DMS 273 (cell line): ENCODE measurements at regions not wholly inside any gene's neighbourhood (a gene's known extent, or its start where the extent isn't known, plus 50 kb on each side); places are given as distances from the start of the nearest gene placed in this dataset.

Experiments
- DNase-seq: peaks from one replicate; lab custom pipeline; 2025; ENCODE audit not compliant: unreplicated experiment; lab: John Stamatoyannopoulos, UW

DNA sequence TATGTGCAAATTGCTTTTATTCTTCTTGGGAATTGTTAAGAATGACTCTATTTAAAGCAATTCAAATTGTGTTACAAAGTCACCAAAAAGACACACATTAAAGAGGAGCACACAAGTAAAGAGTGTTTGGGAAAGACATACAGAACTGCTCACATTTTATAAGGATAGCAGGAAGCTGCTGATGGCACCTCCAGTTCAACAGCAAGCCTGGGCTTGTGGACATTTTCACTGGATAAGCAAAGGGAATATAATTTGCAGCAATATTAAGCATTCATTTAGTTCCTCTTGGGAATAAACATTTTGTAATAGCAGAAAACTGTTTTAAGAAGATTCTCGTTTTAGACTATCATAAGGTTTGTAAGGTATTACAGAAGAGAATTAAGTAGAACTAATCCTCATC is 1271.9 kb downstream of the ZPLD1 start:
- DNase-seq, result no peak

DNA sequence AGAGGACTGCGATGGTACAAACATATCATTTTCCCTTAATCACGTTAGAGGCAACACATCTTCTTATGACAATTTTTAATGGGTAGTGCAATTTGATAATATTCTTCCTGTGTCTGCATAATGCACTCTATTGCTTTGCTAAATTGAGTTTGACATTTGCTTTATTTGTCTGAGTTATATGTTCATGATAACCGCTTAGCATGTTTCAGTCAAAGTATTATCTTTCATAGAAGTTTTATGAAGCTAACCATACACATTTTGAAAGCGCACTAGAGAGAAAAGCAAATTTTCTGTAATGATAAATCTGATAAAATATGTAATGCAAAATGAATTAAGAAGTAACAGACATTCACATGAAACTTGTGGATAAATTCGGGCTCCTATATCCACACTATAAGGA is 1276.9 kb downstream of the ZPLD1 start:
- DNase-seq, result no peak

DNA sequence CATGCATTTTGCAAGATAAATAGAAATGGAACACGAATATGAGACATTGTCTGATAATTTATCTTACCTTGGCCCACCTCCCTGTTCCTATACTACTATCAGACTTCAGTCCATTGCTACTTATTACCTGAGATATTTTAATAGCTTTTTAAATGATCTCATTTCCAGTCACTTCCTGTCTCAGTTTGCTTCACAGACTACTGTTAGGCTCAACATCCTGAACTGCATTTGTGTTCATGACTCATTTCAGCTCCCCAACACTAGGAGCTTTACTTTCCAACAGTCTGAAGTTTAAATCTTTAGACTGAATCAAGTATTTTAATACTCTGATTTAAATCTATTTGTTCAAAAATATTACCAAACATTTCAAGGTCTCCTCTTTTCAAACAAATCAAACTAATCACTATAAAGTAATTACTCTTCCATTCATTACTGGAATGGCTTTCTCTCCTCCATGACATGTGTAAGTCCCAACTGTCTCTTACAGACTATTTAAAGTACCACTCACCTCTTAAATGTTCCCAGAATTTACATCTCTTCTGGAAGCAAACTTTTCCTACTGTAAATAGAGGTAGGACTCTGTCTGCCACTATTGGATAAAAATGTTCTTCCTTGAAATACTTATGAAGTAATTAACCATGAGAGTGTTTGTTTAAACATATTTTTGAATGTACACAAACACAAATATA is 1277.6 kb downstream of the ZPLD1 start:
- DNase-seq, result no peak

DNA sequence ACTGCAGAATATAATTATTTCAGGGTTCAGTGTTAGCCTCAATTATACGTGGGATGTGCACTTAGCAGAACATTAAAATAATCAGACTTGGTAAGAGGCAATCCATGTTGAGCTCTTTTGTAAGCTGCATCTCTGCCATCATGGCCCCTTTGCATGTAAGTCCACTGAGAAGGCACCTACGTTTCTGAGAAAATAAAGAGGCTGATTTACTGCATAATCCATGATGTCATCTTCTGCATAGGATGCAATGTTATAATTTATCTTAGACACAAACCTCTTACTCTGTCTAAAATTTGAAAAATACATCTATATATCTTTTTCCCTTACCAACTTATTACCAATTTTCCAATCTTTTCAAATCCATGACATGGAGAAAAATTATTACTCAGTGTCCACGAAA is 1294.7 kb downstream of the ZPLD1 start:
- DNase-seq, result no peak

DNA sequence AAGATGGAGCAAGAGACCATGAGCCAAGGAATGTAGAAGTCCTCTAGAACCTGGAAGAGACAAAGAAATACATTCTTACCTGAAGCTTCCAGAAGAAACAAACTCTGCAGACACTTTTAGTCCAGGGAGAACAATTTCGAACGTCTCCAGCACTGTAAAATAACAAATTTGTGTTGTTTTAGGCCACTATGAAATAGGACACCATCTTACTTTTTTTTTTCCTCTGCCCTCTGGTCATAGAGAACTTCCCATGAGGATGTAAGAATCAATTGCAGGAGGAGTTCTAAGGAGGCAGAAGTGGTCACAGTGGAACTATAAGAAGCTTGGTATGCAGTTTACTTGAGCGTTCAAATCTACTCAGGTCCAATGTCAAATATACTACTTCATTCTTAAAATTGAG is 1295.9 kb downstream of the ZPLD1 start:
- no peak for DNase-seq

DNA sequence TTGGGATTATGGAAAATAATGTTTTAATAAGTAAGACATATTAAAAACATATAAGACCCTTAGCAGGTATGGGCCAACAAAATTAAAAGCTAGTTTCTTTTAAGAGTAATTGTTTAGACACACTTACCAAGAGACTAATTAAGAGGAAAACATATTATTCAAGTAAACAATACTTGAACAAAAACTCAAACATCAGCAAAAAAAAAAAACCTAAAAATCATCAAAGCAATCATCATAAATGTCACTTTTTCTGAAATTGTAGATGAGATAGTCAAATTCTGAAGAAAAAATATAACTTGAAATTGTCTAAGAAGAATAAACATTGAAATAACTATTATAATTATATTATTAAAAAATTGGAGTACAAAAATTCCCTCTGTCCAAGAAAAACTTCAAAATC is 1318.2 kb downstream of the ZPLD1 start:
- no peak for DNase-seq

DNA sequence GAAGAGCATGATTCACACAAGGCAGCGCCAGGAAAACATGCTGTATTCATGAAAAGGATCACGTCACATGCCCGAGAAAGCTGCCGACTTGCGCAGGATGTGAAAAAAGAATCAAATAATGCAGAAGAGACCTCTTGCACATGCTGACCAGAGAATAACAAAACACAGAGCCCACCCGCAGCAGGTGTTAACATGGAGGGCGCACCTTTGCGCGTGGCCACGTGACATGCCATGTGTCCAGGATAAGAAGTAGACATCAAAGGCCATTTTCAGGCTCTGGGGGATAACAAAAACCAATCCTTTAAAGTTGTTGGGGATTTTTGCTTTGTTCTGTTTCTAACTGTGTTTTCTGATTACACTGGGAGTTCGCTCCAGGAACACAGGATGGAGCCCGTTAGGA is 1332.8 kb downstream of the ZPLD1 start:
- no peak for DNase-seq

DNA sequence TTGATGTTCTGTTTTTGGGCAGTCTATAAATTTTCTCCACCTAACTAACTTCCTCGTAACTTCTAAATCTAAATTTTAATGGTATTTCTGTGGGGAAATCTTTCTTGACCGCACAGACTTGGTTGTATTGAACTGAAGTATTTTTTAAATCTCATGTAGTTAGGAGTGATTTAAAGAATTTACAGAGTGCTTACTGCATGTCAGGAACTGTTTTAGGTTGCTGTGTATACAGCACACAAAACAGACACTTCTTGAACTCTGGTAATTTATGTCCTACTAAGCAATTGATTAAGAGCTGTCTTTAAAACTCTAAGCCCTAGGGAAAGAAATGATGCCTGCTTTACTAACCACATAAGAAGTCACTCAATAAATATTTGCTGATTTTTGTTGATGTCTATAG is 1350.2 kb downstream of the ZPLD1 start:
- no peak for DNase-seq

DNA sequence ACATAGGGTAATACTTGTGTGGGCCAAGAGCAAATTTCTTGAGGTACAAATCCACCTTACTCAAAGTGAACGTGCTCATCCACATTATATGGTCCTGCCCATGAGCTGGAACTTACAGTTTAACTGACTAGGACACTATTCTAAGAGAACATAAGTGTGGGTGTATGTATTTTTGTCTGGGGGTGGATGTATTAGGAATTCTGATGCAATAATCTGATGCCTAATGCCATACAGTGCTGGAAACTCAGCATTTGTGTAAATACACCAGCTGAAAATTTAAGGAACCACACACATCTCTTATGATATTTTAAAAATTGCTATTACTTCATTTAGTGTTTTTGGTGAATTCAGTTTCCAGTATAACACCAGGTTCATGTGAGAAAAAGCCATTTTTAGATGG is 1350.7 kb downstream of the ZPLD1 start:
- no peak for DNase-seq

DNA sequence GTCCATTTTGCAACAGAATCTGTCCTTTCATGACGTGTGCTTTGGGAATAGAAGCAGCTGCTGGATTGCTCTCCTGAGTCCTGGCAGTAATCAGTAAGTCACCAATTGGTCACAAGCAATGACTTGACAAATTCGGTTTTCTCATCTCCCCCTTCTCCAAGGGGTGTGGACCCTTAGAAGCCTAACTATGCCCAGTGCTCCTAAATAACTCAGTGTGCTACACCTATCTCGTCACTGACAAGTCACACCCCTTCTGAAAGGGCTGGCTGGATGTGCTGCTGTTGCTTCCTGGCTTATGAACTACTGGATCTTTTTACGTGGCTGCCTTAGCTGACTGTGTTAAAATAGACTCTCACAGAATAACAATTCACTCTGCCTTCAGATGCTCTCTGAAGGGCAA is 1351.5 kb downstream of the ZPLD1 start:
- no peak for DNase-seq

DNA sequence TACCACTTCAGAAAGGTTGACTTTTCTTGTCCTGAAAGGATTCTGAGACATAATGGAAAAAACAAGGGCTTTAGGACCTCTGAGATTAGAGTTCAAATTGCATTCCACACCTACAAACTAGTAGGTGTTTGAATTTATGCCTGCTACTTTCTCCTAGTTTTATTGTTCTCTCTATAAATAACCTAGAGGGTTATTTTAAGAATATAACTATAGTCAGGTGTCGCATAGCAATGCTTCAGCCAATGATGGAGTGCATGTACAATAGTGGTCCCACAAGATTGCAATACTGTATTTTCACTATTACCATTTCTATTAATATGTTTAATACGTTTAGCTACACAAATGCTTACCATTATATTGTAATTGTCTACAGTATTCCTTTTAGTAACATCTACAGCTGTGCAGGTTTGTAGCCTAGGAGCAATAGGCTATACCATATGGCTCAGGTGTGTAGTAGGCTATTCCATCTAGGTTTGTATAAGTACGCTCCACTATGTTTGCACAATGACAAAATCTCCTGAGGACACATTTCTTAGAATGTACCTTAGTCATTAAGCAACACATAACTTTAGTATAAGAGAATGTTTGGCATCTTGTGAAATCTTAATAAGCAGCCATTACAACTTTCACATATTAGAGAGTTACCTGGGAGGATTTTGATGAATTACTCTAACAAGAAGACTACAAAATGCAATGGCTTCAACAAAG is 1352.5 kb downstream of the ZPLD1 start:
- DNase-seq, result no peak

DNA sequence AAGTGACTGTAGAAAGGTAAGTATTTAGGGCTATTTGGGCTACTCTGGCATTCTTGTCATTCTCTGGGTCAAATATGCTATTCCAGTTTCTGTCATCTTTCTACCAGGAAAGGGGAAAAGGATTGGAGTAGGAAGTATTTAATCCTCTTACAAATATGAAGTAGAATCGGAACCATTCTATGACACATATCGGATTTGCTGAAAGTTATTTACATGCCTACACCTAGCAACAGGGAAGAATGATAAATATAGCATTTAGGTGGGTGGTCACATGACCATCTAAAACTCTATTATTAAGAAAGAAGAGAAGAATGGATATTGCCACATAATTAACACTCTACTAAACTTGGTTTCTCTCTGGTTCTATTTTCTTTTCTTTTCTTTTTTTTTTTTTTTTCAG is 1353.1 kb downstream of the ZPLD1 start:
- no peak for DNase-seq

DNA sequence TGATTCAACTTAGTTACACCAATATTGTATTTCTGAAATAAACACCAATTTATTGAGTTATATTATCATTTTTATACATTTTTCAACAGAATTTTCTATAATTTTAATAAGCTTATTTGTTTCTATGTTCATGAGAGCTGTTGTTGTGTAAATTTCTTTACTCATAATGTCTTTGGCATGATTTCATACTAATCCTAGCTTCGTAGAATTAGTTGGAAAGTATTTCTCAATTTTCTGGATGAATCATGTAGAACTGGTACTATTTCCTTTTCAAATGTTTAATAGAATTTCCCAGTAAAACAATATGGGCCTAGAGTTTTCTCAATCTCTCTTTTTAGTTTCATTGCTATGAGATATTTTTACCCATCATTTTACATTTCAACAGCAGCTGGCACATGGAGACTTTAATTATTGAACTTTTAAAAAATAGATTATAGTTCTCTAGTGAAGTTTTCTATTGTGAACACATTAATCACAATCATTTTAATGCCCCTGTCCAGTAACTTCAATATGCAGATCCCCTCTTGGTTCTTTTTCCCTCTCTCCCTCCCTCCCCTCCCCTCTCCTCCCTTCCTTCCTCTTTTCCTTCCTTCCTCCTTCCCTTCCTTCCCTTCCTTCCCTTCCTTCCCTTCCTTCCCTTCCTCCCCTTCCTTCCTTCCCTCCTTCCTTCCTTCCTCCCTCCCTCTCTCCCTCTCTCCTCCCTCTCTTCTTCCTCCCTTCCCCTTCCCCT is 1357.1 kb downstream of the ZPLD1 start:
- DNase-seq, result no peak

DNA sequence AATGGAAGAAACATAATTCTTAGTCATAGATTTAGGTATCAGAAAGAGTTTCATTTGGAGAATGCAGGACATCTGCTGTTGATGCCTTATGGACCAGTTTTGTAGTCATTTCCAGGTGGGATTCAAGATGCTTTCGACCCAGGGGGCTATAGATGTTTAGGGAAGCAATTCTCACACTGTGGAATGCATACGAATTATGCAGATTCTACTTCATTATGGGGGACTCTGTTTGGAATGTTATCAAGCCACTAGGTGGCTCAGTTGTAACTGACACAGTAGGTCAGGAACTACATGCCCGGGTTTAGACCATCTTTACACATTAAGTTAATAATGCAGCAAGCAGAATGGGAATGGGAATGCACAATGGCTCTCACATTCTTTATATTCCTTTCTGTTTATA is 1359.8 kb downstream of the ZPLD1 start:
- DNase-seq, result peak; percentile 36

DNA sequence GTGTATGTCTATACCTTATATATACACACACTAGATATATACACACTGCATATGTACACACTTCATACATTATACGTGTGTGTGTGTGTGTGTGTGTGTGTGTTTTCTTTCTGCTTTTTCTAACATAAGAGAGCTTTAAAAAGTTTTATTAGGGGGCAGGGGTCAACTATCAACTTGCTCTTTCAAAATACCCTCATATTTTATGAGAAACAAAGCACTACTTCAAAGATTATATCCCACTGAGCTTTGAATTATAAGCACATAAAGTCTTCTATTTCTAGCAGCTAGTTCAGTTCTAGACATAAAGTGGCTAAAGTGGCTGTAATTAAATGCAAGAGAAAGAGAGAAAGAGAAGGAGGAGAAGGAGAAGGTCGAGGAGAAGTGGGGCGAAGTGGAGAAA is 1361.3 kb downstream of the ZPLD1 start:
- no peak for DNase-seq

DNA sequence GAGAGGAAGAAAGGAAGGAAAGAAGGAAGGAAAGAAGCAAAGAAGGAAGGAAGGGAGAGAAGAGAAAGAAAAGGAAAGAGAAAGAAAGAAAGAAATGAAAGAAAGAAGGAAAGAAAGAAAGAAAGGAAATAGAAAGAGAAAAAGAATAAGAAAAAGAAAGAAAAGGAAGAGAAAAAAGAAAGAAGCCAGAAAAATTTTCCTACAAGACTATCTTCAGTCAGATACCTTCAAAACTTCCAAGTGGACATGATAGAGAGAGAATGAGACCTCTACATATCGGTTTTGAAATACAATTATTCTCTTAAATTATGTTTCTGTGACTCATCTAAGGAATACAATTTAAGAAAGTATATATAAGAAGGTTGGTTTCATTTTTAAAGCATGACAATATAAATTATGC is 1369.0 kb downstream of the ZPLD1 start:
- DNase-seq, result no peak

DNA sequence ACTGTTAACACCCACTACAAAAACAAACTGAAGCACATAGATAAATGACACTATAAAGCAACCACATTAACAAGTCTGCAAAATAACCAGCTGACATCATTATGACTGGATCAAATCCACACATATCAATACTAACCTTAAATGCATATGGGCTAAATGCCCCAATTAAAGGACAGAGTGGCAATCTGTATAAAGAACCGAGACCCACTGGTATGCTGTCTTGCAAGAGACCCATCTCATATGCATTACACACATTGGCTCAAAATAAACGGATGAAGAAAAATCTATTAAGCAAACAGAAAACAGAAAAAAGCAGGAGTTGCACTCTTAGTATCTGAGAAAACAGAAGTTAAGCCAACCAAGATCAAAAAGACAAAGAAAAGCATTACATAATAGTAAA is 1375.4 kb downstream of the ZPLD1 start:
- DNase-seq, result no peak

DNA sequence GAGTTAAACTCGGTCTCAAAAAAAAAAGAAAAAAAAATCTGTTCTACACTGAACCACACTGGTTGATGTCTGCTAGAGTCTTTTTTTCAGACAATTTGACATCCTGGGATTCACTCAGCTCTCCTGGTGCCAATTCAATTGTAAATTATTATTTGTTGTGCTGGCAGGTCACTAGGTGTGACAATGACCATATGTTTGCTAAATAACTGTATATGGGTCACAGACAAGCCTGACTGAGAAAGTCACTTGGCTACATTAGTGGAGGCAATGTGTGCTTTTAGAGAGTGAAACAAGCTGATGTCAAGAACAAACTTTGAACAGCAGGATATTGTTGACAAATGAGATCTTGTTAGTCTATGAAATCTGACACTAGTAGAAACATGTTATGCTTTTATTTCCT is 1379.1 kb downstream of the ZPLD1 start:
- DNase-seq, result no peak

DNA sequence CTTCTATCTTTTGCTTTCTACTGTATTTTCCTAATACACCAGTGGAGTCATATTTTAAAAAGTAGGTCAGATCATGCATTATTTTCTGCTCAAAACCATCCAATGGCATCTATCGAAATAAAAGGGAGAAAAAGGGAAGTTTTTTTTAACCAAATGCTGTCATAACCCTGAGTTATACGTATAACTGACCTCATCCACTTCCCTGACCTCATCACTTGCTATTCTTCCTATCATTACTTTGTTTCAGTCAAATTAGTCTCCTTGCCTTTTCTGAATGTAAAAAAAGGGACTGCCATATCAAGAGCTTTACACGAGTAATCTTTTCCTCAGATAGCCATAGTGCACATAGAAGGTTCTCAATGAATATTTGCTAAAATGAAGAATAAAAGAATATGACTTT is 1383.6 kb downstream of the ZPLD1 start:
- no peak for DNase-seq

DNA sequence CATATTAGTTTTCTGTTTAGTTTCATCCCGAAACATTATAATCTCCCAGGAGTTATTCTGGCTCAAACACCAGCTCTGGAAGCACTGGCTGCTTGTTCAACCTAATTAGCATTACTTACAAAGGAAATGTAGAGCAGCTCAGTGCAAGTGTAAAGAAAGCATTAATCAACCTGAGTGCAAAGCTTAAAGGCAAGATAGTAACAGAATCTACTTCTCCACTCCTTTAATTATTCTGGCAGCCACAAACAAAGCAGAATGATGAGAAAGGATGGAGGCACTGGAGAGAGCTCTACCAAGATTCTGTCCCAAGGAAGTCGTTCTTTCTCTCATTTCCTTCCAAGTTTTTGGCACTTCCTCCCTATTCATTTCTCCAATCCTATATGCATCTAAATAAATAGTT is 1384.0 kb downstream of the ZPLD1 start:
- no peak for DNase-seq

DNA sequence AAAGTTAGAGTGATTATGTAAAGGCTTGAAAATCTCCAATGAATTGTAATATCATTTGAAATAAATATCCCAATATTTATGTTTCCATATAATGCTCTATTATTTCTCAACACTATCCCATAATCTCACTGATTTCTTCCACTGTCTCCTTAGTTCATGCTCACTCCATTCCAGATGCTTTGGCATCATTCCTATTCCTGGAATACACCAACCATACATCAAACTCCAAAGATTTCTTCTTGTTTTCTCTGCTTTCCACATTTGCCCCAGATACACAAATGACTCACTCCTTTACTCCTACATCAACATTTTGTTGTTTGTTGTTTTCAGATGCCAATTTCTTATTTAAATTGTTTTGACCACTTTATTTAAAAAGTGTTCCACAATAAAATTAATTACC is 1390.8 kb downstream of the ZPLD1 start:
- DNase-seq, result no peak

DNA sequence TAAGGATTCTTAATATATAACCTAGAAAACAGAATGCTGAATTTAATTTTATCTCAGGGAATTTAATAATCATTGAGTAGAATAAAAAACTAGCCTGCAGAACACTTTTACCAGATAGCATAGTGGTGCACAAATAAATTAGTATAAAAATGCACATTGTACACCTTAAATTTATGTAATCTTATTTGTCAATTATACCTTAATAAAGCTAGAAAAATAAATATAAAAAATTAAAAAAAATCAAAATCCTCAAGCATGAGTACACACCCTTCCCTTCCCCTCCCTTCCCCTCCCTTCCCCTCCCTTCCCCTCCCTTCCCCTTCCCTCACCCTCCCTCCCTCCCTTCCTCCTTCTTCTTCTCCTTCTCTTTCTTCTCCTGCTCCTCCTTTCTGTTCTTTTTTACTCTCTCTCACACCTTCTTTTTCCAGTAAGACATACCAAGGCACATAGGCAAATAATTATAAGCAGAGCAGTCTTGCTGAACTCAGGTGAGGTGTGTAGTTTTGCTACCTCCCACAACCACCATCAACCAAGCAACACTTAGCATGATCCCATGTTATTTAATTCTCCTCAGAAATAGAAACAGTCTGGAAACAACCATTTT is 1395.0 kb downstream of the ZPLD1 start:
- no peak for DNase-seq
